Stomach smooth muscle (tissue), 2 donors: ENCODE measurements at regions not wholly inside any gene's neighbourhood (a gene's known extent, or its start where the extent isn't known, plus 50 kb on each side); places are given as distances from the start of the nearest gene placed in this dataset.

Source experiments
- H3K27ac ChIP-seq: one replicate; pipeline ENCODE4 v1.7.0; 2013; ENCODE audit warnings: mild to moderate bottlenecking, low read length, inconsistent platforms
- H3K27me3 ChIP-seq, 2 donors: one replicate each; pipeline ENCODE4 v1.7.0; 2013; ENCODE audit warnings: low read length in 2 of 2; ENCODE audit not compliant: insufficient read depth in 2 of 2, control insufficient read depth in 1 of 2
- H3K36me3 ChIP-seq, 2 donors: one replicate each; pipeline ENCODE4 v1.7.0; 2013; ENCODE audit warnings: low read length in 2 of 2; ENCODE audit not compliant: control insufficient read depth in 2 of 2, insufficient read depth in 2 of 2
- H3K4me1 ChIP-seq: one replicate; pipeline ENCODE4 v1.7.0; 2013; ENCODE audit warnings: low read length; ENCODE audit not compliant: control insufficient read depth, insufficient read depth
- H3K4me3 ChIP-seq, 2 donors: one replicate each; pipeline ENCODE4 v1.7.0; 2013; ENCODE audit warnings: low read length in 2 of 2
- H3K9ac ChIP-seq, 2 donors: one replicate each; pipeline ENCODE4 v1.7.0; 2013; ENCODE audit warnings: low read length in 2 of 2, mild to moderate bottlenecking in 1 of 2
- H3K9me3 ChIP-seq, 2 donors: one replicate each; pipeline ENCODE4 v1.7.0; 2013; ENCODE audit warnings: low read length in 2 of 2; ENCODE audit not compliant: control insufficient read depth in 2 of 2
- donor health status: healthy.
- donor health status: Pancreatic carcinoma.

GRCh38 chr14:97101561-97101960 lies 304.4 kb downstream of the VRK1 start:
- no peak overlapping the region for H3K9ac ChIP-seq
- no peaks in the 10 kb centered on the region for H3K9me3 ChIP-seq
- H3K4me1 ChIP-seq = no peaks in the 10 kb centered on the region
- H3K4me3 ChIP-seq = no peak overlapping the region
- no peak overlapping the region for H3K27ac ChIP-seq
- peaks cover 4% of the 10 kb centered on the region in 2 donors for H3K27me3 ChIP-seq
- no peaks in the 10 kb centered on the region for H3K36me3 ChIP-seq

- H3K36me3 ChIP-seq = no peaks in the 10 kb centered on the region
- H3K4me1 ChIP-seq = no peaks in the 10 kb centered on the region
- H3K9me3 ChIP-seq = peaks cover 5 to 16% of the 10 kb centered on the region in 2 donors
- peaks cover 4% of the 10 kb centered on the region in 2 donors for H3K27me3 ChIP-seq
- H3K27ac ChIP-seq = no peak overlapping the region
- no peak overlapping the region for H3K9ac ChIP-seq
- H3K4me3 ChIP-seq = no peak overlapping the region
Measured at GRCh38 chr14:97104029-97104428, 306.8 kb downstream of the VRK1 start.

- peaks cover 0 to 2% of the 10 kb centered on the region in 2 donors for H3K27me3 ChIP-seq
- H3K9ac ChIP-seq = no peak overlapping the region
- no peaks in the 10 kb centered on the region for H3K4me1 ChIP-seq
- H3K4me3 ChIP-seq = no peak overlapping the region
- no peaks in the 10 kb centered on the region for H3K36me3 ChIP-seq
- H3K9me3 ChIP-seq = peaks cover 5 to 22% of the 10 kb centered on the region in 2 donors
- no peak overlapping the region for H3K27ac ChIP-seq
Measured at GRCh38 chr14:97106166-97106565, 309.0 kb downstream of the VRK1 start.

GRCh38 chr14:97106609-97107008 lies 309.4 kb downstream of the VRK1 start:
- H3K36me3 ChIP-seq = no peaks in the 10 kb centered on the region
- peaks cover 5 to 22% of the 10 kb centered on the region in 2 donors for H3K9me3 ChIP-seq
- no peaks in the 10 kb centered on the region for H3K27me3 ChIP-seq
- H3K9ac ChIP-seq = no peak overlapping the region
- H3K27ac ChIP-seq = no peak overlapping the region
- H3K4me1 ChIP-seq = no peaks in the 10 kb centered on the region
- no peak overlapping the region for H3K4me3 ChIP-seq

- H3K9ac ChIP-seq = no peak overlapping the region
- H3K9me3 ChIP-seq = peaks cover 5 to 22% of the 10 kb centered on the region in 2 donors
- no peaks in the 10 kb centered on the region for H3K36me3 ChIP-seq
- H3K4me3 ChIP-seq = no peak overlapping the region
- H3K27ac ChIP-seq = no peak overlapping the region
- no peaks in the 10 kb centered on the region for H3K4me1 ChIP-seq
- no peaks in the 10 kb centered on the region for H3K27me3 ChIP-seq
Measured at GRCh38 chr14:97107080-97107479, 309.9 kb downstream of the VRK1 start.

- Histone ChIP-seq H3K9me3 (peaks cover 5 to 22% of the 10 kb centered on the region in 2 donors), H3K4me3 (no peak overlapping the region), H3K4me1 (no peaks in the 10 kb centered on the region), H3K9ac (no peak overlapping the region), H3K27me3 (no peaks in the 10 kb centered on the region), H3K36me3 (no peaks in the 10 kb centered on the region), H3K27ac (no peak overlapping the region)
Measured at GRCh38 chr14:97107760-97108159, 310.6 kb downstream of the VRK1 start.

- Histone ChIP-seq H3K9me3 (peaks cover 5 to 22% of the 10 kb centered on the region in 2 donors), H3K4me3 (no peak overlapping the region), H3K36me3 (no peaks in the 10 kb centered on the region), H3K27me3 (no peaks in the 10 kb centered on the region), H3K4me1 (no peaks in the 10 kb centered on the region), H3K9ac (no peak overlapping the region), H3K27ac (no peak overlapping the region)
Measured at GRCh38 chr14:97109234-97109633, 312.1 kb downstream of the VRK1 start.

GRCh38 chr14:97113339-97113738 lies 316.2 kb downstream of the VRK1 start:
- Histone ChIP-seq H3K27ac (no peak overlapping the region), H3K4me1 (no peaks in the 10 kb centered on the region), H3K27me3 (peaks cover 0 to 2% of the 10 kb centered on the region in 2 donors), H3K36me3 (no peaks in the 10 kb centered on the region), H3K9ac (no peak overlapping the region), H3K9me3 (peaks cover 8 to 12% of the 10 kb centered on the region in 2 donors), H3K4me3 (no peak overlapping the region)

- H3K4me1 ChIP-seq = no peaks in the 10 kb centered on the region
- no peak overlapping the region for H3K4me3 ChIP-seq
- no peak overlapping the region for H3K27ac ChIP-seq
- H3K36me3 ChIP-seq = no peaks in the 10 kb centered on the region
- H3K9me3 ChIP-seq = peaks cover 0 to 4% of the 10 kb centered on the region in 2 donors
- peaks cover 2% of the 10 kb centered on the region in 2 donors for H3K27me3 ChIP-seq
- no peak overlapping the region for H3K9ac ChIP-seq
Measured at GRCh38 chr14:97116546-97116945, 319.4 kb downstream of the VRK1 start.

- H3K27ac ChIP-seq = no peak overlapping the region
- peaks cover 2 to 4% of the 10 kb centered on the region in 2 donors for H3K27me3 ChIP-seq
- H3K9ac ChIP-seq = no peak overlapping the region
- no peaks in the 10 kb centered on the region for H3K4me1 ChIP-seq
- H3K36me3 ChIP-seq = no peaks in the 10 kb centered on the region
- peaks cover 0 to 4% of the 10 kb centered on the region in 2 donors for H3K9me3 ChIP-seq
- no peak overlapping the region for H3K4me3 ChIP-seq
Measured at GRCh38 chr14:97117693-97118092, 320.5 kb downstream of the VRK1 start.

GRCh38 chr14:97120204-97120603 lies 323.0 kb downstream of the VRK1 start:
- no peaks in the 10 kb centered on the region for H3K4me1 ChIP-seq
- H3K9me3 ChIP-seq = peaks cover 0 to 4% of the 10 kb centered on the region in 2 donors
- no peaks in the 10 kb centered on the region for H3K36me3 ChIP-seq
- no peak overlapping the region for H3K9ac ChIP-seq
- no peak overlapping the region for H3K4me3 ChIP-seq
- peaks cover 2 to 6% of the 10 kb centered on the region in 2 donors for H3K27me3 ChIP-seq
- no peak overlapping the region for H3K27ac ChIP-seq
